Activated naive CD8-positive, alpha-beta T cell treated with anti-CD3 and anti-CD28 coated beads, Interleukin-2, amount 50 U/mL, for 24 hours (primary cell): ENCODE measurements at regions not wholly inside any gene's neighbourhood (a gene's known extent, or its start where the extent isn't known, plus 50 kb on each side); places are given as distances from the start of the nearest gene placed in this dataset.
"Not testable (repeated sequence)": the region's sequence is repeated elsewhere in the genome, so short reads cannot be mapped to it uniquely, and the experiment has no call there.

Source experiments
- ATAC-seq: fragments of 150-1000 bp; cut with Tn5 transposase; one replicate; pipeline ENCODE4 v1.10.0; 2021
- DNase-seq: peaks from one replicate; pipeline ENCODE4 v3.0.0; 2021
- H3K27ac Mint-ChIP-seq: one replicate; pipeline ENCODE4 v1.8.0; 2021; ENCODE audit warnings: mild to moderate bottlenecking, mixed read lengths
- H3K27me3 Mint-ChIP-seq: one replicate; pipeline ENCODE4 v1.8.0; 2021; ENCODE audit warnings: mixed read lengths
- H3K36me3 Mint-ChIP-seq: one replicate; pipeline ENCODE4 v1.8.0; 2021; ENCODE audit warnings: low read depth, mixed read lengths
- H3K4me1 Mint-ChIP-seq: one replicate; pipeline ENCODE4 v1.8.0; 2021; ENCODE audit warnings: mixed read lengths
- H3K4me3 Mint-ChIP-seq: one replicate; pipeline ENCODE4 v1.8.0; 2021; ENCODE audit warnings: mild to moderate bottlenecking, moderate library complexity, mixed read lengths
- H3K9me3 Mint-ChIP-seq: one replicate; pipeline ENCODE4 v1.8.0; 2021; ENCODE audit warnings: mixed read lengths

DNA sequence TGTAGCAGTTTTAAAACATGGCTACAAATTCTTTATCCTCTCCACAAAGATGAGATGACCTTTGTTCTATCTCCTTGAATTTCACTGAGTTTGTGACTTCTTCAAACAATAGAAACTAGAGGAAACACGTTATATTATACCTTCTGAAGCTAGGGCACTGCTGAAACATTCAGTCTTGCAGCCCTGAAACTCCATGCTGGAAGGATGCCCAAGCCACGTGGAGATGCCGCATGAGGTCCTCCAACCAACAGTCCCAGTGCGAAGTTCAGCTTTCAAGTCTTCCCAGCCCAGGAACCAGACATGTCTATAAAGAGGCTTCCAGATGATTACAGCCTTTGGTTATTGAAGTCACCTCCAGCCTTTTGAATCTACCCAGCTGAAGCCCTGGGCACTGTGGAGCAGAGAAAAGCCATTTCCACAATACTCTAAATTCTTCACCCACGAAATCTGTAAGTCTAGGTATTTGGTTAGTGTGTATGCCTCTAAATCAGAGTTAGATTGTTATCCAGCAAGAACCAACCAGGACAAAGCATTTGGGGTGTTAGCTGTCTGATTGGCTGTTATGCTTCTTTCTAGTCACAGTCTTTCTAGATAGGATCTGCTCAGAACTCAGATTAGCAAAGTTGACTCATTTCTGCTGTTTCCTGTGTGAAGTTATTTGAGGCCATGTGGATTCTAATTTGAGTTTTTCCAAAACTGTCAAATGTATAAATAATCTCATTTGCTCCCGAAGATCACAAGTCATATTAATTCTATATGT, 186.5 kb upstream of the TMEM72 start:
- ATAC-seq = no peak
- H3K4me3 Mint-ChIP-seq = no peak overlapping the region

DNA sequence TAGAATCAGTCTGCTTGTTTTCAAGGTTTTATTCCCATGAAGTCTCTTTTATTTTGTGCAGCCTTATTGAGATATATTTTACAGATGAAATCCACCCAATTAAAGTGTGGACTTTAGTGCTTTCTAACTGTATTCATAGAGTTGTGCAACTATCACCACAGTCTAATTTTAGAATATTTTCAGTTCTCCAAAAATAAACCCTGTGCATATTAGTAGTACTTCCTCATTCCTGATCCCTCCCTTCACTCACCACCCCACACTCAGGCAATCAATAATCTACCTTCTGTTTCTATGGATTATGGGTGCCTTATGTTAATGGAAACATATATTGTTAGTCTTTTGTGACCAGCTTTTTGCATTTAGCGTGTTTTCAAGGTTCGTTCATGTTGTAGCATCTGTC, 185.7 kb upstream of the TMEM72 start:
- DNase-seq (no peak), ATAC-seq (no peak)
- H3K27ac Mint-ChIP-seq = no peak overlapping the region
- H3K4me3 Mint-ChIP-seq = no peak overlapping the region
- no peaks in the 10 kb centered on the region for H3K36me3 Mint-ChIP-seq
- H3K4me1 Mint-ChIP-seq = peaks cover 13% of the 10 kb centered on the region
- peaks cover 4% of the 10 kb centered on the region for H3K9me3 Mint-ChIP-seq
- peaks cover 2% of the 10 kb centered on the region for H3K27me3 Mint-ChIP-seq

More for the DNA sequence above, 186.5 kb upstream of the TMEM72 start:
- H3K36me3 Mint-ChIP-seq = no peaks in the 10 kb centered on the region
- peaks cover 5% of the 10 kb centered on the region for H3K27me3 Mint-ChIP-seq
- DNase-seq = no peak
- H3K27ac Mint-ChIP-seq = no peak overlapping the region
- H3K4me1 Mint-ChIP-seq = peaks cover 13% of the 10 kb centered on the region
- no peaks in the 10 kb centered on the region for H3K9me3 Mint-ChIP-seq

DNA sequence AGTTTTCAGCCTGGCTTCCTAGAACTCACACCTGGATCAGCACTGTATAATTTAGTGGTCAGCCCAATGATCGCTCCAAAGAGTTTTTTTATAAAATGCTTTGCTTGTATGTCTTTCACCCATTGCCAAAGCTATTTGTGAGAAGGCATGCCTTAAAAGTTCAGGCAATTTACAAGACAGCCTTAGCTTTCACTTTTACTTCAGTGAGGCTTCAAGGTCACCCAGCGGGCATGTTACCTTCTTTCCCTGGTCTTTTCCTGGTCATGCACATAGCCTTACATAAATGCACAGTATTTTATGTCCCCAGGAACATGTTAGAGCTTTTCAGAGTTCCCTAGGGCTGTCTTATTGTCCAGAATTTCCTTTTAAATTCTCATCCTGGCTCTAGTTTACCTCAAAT, 179.9 kb upstream of the TMEM72 start:
- Mint-ChIP-seq H3K36me3 (no peaks in the 10 kb centered on the region), H3K4me1 (no peaks in the 10 kb centered on the region), H3K27me3 (no peaks in the 10 kb centered on the region), H3K9me3 (peaks cover 6% of the 10 kb centered on the region), H3K27ac (no peak overlapping the region), H3K4me3 (no peak overlapping the region)
- ATAC-seq (no peak), DNase-seq (no peak)

DNA sequence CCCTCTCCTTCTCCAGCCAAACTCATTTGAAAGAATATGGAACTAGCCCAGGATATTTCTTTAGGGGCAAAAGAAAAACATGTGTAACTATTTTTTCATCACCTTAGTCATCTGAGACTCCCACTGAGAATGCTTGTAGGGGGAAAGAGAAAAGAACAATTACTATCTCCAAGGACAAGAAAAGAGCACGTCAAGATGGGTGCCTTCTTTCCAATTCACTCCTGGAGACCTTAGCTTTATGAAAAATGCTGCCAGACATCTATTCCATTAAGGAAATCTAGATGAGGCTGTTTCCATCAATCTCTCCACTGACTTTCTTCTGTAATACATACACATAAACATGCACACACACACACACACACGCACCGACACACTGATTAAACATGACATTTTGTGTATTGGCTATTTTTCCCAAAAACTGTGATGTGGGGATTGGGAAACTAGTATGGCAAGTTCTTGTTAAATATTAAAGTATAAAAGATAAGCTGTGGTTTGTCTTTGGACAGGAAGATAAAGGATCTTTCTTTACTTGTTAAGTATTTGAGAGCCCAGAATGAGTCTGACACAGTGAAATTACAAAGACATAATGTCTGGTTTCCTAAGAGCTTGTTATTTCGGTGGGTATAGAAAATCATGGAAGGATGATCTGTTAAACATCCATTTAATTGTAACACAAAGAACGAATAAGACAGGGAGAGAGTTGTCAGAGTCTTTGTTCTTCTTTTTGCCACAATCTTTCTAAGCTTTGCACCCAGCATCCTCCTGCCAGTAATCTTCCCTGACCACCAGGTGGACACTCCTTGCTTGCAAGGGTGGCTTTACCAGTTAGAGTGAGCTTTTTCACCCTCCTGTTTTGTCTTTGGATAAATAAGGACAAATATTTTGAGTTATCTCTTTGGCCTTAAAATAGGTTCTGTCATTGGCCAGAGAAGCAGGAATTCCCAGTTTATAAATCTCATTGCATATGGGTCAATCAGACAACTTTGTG, 177.3 kb upstream of the TMEM72 start:
- no peak overlapping the region for H3K27ac Mint-ChIP-seq
- H3K27me3 Mint-ChIP-seq = peaks cover 11% of the 10 kb centered on the region
- no peak overlapping the region for H3K4me3 Mint-ChIP-seq
- H3K4me1 Mint-ChIP-seq = no peaks in the 10 kb centered on the region
- DNase-seq (no peak), ATAC-seq (no peak)
- no peaks in the 10 kb centered on the region for H3K36me3 Mint-ChIP-seq
- H3K9me3 Mint-ChIP-seq = peaks cover 6% of the 10 kb centered on the region

DNA sequence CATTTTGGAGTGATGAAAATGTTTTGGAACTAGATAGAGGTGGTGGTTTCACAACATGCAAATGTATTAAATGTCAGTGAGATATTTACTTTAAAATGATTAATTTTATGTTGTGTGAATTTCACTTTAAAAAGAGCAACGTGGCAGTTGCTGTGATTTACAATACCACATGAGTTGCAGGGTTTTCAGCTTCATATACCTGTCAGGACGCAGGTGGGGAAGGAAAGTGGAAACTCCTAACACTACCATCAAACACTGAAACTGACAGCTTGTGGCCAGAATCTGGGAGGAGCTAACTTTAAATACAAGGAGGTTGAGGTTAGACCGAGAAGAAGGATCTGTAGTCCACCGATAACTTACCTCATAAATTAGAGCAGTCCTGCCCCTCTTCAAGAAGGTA, 168.9 kb upstream of the TMEM72 start:
- no peak overlapping the region for H3K27ac Mint-ChIP-seq
- H3K4me1 Mint-ChIP-seq = no peaks in the 10 kb centered on the region
- H3K36me3 Mint-ChIP-seq = no peaks in the 10 kb centered on the region
- no peaks in the 10 kb centered on the region for H3K9me3 Mint-ChIP-seq
- H3K27me3 Mint-ChIP-seq = peaks cover 15% of the 10 kb centered on the region
- no peak for ATAC-seq
- H3K4me3 Mint-ChIP-seq = no peak overlapping the region
- no peak for DNase-seq

DNA sequence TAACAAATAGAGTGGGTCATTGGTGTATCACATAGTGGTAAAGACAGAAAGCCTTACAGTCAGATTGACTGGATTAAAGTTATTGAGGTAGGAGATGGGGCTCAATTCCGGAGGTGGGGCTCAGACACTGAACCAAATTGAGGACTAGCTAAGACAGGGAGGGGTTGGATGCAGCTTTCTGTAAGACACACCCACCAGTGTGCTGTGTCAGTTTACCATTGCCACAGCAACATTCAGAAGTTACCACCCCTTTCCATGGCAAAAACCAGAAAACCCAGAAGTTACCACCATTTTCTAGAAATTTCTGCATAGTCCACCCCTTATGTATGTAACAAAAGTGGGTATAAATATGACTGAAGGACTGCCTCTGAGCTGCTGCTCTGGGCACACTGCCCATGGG, 167.6 kb upstream of the TMEM72 start:
- Mint-ChIP-seq H3K9me3 (no peaks in the 10 kb centered on the region), H3K27ac (no peak overlapping the region), H3K4me1 (no peaks in the 10 kb centered on the region), H3K27me3 (peaks cover 9% of the 10 kb centered on the region), H3K4me3 (no peak overlapping the region), H3K36me3 (no peaks in the 10 kb centered on the region)
- ATAC-seq = no peak
- no peak for DNase-seq

DNA sequence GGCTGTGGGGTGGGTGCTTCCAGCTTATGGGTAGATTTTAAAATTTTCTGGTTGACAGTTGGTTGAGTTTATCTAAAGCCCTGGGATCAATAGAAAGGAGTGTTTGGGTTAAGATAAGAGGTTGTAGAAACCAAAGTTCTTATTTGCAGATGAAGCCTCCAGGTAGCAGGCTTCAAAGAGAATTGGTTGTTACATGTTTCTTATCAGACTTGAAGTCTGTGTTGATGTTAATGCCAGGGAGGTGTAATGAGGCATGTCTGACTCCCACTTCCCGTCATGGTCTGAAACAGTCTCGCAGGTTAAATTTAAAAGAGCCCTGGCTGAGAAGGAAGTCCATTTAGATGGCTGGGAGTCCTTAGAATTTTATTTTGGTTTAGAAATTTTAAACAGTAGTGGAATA, 165.2 kb upstream of the TMEM72 start:
- no peak overlapping the region for H3K27ac Mint-ChIP-seq
- H3K4me1 Mint-ChIP-seq = no peaks in the 10 kb centered on the region
- ATAC-seq = no peak
- no peaks in the 10 kb centered on the region for H3K36me3 Mint-ChIP-seq
- no peak overlapping the region for H3K4me3 Mint-ChIP-seq
- no peak for DNase-seq
- no peaks in the 10 kb centered on the region for H3K27me3 Mint-ChIP-seq
- no peaks in the 10 kb centered on the region for H3K9me3 Mint-ChIP-seq

DNA sequence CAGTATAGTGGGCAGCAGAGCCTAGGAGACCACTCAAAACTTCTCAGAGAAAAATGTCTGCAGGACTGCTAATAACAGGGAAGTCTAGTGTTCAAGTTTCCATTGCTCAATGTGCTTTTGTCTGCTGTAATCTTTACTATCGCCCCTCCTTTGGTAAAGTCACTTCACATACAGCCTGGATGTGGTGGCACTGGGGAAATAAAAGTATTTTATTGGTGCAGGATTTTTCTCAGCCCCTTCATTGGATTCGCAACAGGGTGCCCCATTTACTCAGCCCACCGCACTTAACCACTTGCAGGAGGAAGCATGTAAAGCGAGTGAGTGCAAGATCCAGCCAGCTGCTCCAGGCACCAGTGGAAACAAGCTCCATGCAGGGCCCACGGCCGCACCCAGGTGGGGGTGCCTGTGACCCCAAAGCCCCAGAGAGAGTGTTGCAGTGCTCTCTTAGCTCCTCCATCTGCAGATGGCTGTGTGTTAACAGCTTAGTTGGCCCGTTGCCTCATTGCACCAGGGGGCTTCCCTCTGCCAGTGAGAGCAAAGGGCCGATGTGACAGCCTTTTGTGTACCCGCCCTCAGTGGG, 163.5 kb upstream of the TMEM72 start:
- H3K36me3 Mint-ChIP-seq = no peaks in the 10 kb centered on the region
- no peaks in the 10 kb centered on the region for H3K9me3 Mint-ChIP-seq

DNA sequence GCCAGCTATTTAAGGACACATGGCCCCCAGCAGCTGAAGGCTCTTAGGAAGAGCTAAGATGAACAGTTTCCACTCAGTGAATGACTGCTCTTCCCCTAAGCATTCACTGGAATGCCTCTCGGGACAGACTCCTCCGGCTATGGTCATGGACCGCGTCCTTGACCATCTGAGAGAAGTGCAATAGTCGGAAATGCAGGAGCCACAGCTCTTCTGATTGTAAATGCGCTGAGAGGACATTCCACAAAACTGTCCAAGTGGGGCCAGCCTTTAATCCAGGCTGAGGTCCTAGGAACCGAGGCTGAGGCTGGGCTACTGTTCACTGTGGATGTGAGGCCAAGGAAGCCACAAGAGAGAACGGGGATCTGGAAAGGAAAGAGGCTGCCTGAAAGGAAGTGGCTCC, 162.0 kb upstream of the TMEM72 start:
- Mint-ChIP-seq H3K9me3 (no peaks in the 10 kb centered on the region), H3K4me3 (no peak overlapping the region), H3K4me1 (no peaks in the 10 kb centered on the region), H3K27me3 (no peaks in the 10 kb centered on the region), H3K27ac (no peak overlapping the region), H3K36me3 (no peaks in the 10 kb centered on the region)
- no peak for ATAC-seq
- DNase-seq = no peak

More for the DNA sequence above, 163.5 kb upstream of the TMEM72 start:
- no peaks in the 10 kb centered on the region for H3K4me1 Mint-ChIP-seq
- H3K4me3 Mint-ChIP-seq = no peak overlapping the region
- DNase-seq (no peak), ATAC-seq (no peak)
- H3K27me3 Mint-ChIP-seq = no peaks in the 10 kb centered on the region
- H3K27ac Mint-ChIP-seq = no peak overlapping the region

DNA sequence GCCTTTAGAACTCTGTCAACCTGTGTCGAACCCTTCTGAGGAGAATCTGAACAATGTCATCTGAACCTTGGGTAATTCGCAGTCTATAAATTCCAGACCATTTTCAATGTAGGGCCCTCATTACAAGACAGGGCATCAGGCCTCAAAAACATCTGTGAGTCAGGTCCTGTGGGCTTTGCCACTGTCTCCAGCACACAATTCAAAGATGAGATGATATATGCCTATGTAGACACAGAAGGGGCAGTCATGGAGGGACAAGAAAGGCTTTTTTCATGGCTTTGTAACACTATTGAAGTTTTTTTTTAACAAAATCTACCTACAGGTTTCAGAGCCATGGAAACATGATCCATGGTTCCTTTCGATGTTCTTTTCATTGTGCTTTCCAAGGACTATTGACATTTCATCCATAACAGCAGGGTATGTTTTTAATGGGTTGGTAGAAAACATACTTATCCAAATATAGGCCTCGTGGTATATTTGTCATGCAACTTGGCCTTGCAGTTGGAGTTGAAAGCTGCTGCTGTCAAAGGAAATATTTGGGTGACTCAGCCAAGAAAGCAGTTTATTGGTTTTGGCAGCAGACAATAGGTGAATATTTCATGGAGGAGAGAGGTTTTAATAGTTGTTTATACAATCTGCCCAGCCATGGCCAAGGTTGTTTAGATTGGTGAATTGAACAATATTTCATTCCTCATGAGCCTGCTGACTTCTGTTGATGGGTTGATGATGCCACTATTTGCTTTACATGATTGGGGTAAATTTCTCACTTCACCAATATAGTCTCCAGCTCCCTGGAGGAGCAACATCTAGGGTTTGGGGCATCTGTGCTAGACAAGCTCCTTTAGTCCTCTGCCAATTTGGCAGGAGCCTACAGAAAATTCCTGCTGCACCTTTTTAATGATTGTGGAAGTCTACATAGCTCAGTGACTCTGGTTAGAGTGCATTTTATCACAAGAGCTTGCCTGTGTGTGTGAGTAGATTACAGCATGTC, 158.4 kb upstream of the TMEM72 start:
- no peak for ATAC-seq
- Mint-ChIP-seq H3K4me1 (no peaks in the 10 kb centered on the region), H3K27ac (no peak overlapping the region), H3K36me3 (no peaks in the 10 kb centered on the region), H3K27me3 (peaks cover 1% of the 10 kb centered on the region), H3K9me3 (no peaks in the 10 kb centered on the region), H3K4me3 (no peak overlapping the region)
- DNase-seq = no peak

DNA sequence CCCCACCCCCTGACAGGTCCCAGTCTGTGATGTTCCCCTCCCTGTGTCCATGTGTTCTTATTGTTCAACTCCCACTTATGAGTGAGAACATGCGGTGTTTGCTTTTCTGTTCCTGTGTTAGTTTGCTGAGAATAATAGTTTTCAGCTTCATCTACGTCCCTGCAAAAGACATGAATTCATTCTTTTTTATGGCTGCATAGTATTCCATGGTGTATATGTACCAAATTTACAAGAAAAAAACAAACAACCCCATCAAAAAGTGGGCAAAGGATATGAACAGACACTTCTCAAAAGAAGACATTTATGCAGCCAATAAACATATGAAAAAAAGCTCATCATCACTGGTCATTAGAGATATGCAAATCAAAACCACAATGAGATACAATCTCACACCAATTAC, 156.8 kb upstream of the TMEM72 start:
- H3K4me1 Mint-ChIP-seq, H3K4me3 Mint-ChIP-seq: not testable (repeated sequence)

DNA sequence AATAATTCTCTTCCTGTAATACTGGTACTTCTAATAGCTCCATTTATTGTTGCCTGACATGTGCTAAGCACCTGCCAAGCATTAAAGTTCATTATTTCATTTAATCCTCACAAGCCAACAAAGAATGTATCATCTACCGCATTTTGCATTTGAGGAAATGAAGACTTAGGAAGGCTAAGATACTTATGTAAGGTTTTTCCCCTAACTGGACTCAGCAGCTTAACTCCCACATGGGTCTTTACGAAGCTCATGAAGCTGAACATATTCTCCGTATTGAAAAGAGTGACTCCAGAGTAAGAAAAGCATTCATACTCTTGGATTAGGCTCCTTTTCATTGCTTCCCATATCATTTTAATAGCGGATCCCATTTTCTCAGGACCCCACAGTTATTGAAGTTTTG, 155.7 kb upstream of the TMEM72 start:
- Mint-ChIP-seq H3K27ac (no peak overlapping the region), H3K4me1 (no peaks in the 10 kb centered on the region), H3K4me3 (no peak overlapping the region), H3K9me3 (no peaks in the 10 kb centered on the region), H3K27me3 (peaks cover 6% of the 10 kb centered on the region), H3K36me3 (no peaks in the 10 kb centered on the region)
- DNase-seq (no peak), ATAC-seq (no peak)

More for the DNA sequence above, 156.8 kb upstream of the TMEM72 start:
- DNase-seq, H3K36me3 Mint-ChIP-seq, H3K27me3 Mint-ChIP-seq, ATAC-seq, H3K27ac Mint-ChIP-seq, H3K9me3 Mint-ChIP-seq: not testable (repeated sequence)

DNA sequence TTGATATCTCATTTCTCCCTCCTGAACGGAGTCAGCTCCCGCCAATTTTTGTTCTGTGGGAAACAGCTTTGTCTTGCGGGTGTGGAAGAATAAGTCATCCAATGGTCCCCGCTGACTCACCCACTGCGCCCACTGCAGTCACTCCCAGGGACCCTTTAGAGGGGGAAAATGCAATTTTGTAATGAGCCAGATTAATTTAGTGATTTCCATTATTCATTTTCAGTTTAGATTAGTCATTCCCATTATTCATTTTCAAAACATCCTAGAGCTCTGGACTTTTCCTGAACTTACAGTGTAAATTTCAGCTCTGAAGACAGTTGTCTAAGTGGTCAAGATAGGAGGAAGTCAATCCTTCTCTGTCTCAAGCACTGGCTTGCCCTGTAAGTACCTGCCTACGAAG, 154.9 kb upstream of the TMEM72 start:
- Mint-ChIP-seq H3K4me3 (no peak overlapping the region), H3K4me1 (no peaks in the 10 kb centered on the region), H3K9me3 (no peaks in the 10 kb centered on the region), H3K27me3 (peaks cover 7% of the 10 kb centered on the region), H3K36me3 (no peaks in the 10 kb centered on the region), H3K27ac (no peak overlapping the region)
- DNase-seq (no peak), ATAC-seq (no peak)
